ENCODE measurements at regions not wholly inside any gene's neighbourhood (a gene's known extent, or its start where the extent isn't known, plus 50 kb on each side); places are given as distances from the start of the nearest gene placed in this dataset.
"Not testable (repeated sequence)": the region's sequence is repeated elsewhere in the genome, so short reads cannot be mapped to it uniquely, and the experiment has no call there.

DNA sequence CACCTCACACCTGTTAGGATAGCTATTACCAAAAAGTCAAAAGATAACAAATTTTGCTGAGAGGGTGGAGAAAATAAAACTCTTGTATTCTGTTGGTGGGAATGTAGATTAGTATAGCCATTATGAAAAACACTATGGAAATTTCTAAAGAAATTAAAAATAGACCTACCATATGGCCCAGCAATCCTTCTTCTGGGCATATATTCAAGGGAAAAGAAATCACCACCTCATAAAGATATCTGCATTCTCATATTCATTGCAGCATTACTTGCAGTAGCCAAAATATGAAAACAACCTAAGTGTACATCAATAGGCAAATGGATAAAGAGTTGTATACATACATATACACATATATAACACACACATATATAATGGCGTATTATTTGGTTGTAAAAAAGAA is 791.6 kb upstream of the RGS18 start:
- DNase-seq: no peak

DNA sequence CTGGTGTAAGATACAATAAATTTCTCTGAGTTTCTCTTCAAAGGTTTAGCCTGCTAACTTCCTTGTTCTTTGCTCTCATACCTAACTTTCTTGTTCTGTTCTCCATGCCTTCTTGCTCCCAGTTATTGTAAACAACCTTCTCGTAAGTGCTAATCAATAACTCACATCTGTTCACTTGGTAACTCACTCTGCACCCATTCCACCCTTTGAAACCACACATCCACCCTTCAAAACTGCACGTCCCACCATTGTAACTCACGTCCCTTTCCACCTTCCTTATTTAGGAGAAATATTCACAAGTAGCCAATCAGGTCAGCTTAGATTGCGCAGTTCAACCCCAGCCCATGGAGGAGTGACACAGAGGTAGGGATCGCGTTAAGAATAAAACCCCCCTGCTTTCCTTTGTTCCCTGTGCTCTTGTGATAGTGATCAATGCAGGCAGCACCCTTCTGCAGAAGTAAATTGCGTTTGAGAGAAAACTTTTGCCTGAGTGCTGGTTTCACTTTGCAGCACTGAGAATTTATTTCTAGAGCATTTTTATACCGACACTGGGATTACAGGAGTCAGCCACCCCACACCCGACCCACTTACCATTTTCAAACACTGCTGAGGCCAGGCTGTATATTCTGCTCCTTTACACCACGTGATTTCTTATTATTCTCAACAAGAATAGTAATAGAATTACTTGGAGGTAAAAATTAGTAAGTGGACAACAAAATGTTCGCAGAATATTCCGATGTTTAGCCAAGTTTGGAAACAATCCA is 789.2 kb upstream of the RGS18 start:
- no peak for DNase-seq

DNA sequence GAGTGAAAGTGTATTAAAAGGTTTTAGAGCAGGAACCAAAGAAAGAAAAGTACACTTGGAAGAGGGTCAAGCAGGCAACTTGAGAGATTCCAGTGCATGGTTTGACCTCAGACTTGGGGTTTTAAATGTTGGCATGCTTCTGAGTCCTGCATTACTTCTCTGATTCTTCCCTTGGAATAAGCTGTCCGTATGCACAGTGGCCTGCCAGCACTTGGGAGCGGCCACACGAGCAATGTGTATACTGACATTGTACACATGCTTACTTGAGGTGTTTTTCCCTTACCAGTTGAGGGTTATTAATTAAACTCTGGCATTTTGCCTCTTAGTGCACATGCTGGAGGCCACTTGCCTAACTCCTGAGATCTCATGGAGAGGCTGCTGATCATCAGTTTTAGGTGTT is 786.6 kb upstream of the RGS18 start:
- peak; percentile 6 for DNase-seq

DNA sequence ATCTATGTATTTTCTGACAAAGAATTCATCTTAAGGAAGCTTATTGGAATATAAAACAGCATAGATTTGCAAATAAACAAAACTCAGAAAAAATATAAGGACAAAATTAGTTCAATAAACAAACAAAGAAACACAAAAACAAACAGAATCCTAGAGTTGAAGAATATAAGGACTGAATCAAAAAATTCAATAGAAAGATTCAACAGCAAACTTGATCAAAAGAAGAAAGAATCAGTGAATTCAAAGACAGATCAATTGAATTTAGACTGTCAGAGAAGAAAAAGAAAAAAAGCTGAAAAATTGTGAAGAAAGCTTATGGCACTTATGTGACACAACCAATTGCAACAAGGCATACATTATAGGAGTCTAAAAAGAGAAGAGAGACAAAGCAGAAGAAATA is 770.0 kb upstream of the RGS18 start:
- no peak for DNase-seq

DNA sequence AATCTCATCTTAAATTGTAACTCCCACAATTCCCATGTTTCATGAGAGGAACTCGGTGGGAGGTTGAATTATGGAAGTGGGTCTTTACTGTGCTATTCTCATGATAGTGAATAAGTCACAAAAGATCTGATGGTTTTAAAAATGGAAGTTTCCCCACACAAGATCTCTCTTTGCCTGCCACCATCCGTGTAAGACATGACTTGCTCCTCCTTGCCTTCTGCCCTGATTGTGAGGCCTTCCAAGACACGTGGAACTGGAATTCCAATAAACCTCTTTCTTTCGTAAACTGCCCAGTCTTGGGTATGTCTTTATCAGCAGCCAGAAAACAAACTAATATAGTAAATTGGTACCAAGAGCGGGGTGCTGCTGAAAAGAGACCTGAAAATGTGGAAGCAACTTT is 761.6 kb upstream of the RGS18 start:
- DNase-seq: no peak

DNA sequence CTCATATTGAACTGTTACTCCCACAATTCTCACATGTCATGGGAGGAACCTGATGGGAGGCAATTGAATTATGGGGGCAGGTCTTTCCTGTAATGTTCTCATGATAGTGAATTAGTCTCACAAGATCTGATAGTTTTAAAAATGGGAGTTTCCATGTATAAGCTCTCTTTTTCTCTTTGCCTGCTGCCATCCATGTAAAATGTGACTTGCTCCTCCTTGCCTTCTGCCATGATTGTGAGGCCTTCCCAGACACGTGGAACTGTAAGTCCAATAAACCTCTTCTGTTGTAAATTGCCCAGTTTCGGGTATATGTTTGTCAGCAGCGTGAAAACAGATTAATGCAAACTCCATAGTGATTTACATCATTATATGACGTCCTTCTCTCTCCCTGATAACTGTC is 759.7 kb upstream of the RGS18 start:
- DNase-seq: no peak

DNA sequence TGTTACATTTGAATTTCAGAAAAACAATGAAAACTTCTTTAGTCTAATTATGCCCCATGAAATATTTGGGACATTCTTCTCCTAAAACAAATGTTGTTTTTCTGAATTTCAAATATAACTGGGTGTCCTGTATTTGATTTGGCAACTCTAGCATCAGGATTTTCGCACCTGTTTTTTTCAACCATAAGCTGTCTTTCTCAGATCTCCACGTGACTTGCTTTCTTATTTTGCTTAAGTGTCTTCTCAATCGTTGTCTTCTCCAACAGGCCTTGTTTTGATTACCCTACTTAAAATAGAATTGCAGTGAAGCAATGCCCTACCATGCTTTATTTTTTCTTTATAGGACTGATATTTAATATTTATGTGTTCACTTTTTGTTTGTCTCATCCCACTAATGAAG is 752.8 kb upstream of the RGS18 start:
- DNase-seq: no peak

DNA sequence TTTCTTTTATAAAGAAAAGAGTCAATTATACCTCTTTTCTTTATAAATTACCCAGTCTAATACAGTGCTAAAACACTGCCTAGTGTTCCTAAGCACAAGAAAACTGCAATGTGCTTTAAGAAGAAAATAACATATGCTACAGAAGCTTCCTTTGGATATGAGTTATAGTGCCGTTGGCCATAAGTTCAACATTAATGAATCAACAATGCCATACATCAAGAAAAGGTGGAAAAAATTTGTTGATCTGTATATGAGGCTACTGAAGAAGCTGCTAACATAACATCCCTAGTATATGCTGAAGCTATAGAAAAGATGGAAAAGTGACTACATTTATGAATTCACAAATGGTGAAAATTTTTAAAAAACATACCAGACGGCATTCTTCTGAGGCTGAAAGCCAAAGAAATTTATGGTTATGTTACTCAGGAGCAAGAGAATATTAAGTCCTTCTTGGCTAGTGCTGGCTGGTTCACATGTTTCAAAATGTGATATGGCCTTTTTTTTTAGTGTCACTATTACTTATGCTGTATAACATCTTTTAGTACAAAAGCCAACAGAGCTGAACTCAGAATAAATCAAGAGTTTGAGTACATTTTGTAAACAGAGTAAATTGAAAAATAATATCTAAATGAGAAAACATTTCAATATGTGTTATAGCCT is 743.2 kb upstream of the RGS18 start:
- no peak for DNase-seq

DNA sequence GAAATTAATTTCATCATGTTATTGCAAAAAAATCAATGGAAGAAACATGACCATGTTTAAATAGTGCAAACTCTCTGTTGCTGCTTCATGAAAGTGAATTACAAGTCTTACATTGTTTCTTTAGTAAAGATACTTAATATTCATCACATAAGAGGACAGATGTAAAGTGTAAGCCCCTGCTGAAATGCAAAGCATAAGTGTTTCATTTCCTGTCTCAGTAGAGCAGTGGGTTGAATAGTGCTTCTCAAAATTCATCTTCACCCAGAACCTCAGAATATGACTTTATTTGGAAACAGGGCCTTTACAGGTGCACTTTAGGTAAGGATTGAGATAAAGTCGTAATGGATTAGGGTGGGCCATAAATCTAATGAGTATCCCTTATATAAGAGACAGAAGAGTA is 738.4 kb upstream of the RGS18 start:
- no peak for DNase-seq

DNA sequence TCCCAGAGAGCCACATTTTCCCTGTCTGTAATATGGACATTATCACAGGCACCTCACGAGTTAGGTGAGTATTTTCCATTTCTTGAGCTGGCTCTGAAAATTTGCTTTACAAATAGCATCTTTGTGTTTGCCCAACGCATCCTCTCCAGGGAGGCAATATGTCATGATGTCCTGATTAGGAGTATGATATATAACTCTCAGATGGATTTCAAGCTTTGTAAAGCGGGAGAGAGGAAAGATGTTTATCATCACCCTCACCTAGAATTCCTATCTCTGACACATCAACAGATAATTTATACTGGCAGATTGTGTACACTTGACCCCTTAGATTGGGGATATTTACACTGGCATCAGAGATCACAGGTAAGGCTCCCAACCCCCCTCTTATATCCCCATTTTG is 730.7 kb upstream of the RGS18 start:
- DNase-seq: no peak

DNA sequence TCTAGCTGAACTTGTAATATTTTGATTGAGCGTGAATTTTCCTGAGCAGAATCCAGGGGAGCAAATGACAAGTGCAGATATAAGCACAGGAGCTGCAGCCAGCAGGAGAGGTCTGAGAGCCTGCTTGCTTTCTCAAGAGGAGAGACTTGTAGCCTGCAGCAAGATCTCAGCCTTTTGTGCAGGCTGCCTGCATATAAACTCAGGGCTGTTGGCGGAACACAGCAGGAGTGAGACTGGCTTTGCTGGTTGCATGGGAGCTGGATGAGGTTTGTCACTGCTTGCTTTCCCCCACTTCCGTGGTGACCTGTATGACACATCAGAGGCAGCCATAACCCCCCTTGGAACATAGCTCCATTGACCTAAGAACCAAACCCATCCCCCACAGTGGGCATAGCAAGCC is 725.4 kb upstream of the RGS18 start:
- no peak for DNase-seq

DNA sequence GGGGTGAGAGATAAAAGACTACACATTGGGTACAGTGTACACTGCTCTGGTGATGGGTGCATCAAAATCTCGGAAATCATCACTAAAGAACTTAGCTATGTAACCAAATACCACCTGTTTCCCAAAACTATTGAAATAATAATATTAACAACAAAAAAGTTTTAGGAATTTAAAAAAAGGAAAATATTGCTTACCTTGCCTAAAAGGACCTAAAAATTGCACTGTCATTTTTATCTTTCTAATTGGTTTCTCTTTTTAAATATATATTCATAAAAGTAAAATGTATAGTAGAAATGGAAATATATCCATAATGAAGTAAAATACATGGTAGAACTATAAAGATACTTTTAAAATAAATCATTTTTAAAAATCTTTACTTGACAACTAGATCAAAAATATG is 719.3 kb upstream of the RGS18 start:
- DNase-seq: no peak

DNA sequence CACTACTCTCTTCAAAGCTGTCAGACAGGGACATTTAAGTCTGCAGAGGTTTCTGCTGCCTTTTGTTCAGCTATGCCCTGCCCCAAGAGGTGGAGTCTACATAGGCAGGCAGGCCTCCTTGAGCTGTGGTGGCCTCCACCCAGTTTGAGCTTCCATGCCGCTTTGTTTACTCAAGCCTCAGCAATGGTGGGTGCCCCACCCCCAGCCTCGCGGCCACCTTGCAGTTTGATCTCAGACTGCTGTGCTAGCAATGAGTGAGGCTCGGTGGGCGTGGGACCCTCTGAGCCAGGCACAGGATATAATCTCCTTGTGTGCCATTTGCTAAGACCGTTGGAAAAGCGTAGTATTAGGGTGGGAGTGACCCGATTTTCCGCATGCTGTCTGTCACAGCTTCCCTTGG is 710.0 kb upstream of the RGS18 start:
- not testable (repeated sequence) for DNase-seq

DNA sequence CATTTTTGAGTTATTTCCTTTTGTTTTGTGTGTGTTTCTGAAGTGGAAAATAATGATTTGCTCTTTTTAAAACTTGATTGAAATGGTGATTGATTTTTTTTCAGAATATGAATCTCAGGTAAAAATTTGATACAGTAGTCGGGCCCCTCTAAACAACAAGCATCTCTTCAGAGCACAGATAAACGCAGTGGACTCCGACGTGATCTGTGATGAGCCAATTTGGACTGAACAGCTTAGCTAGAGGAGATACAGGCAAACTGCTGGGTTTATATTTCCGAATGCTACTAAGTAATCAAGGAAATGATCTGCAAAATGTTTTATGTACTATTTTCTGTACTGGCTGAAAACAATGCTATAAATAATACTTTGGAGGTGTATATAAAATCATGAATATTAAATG is 705.7 kb upstream of the RGS18 start:
- DNase-seq: no peak

DNA sequence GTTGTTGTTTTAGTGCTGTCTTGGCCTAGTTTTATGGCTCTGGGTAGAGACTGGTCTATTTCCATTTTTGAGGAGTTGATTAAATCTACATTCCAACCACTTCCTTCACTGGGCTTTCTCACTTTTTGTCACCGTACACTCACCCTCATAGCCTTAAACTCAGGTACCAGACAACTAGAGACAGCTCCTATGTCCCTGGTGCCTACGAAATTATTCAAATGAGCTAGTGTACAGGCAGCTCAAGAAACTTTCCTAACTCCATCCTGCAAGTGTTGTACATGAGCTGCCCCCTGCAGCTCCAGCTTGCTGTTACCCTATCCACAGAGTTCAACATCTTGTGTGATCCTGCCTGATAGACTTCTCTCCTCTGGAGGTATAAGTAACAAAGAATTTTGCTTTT is 704.8 kb upstream of the RGS18 start:
- DNase-seq: no peak

DNA sequence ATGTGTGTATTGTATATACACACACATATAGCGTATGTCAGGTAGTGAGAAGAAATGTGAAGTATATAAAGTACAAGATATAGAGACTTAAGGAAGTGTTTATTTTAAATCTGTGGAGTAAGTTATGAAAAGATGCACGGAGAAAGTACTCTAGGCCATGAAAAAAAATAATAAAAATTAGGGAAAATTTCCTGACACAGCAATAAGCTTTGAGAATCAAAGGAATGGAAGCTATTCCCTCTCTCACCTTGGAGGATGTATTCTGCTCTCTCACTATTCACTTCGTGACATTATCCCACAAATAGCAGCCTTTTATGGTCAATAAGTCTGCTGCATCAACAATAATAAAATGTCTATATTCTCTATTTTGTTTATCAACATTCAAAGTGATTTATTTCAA is 700.4 kb upstream of the RGS18 start:
- DNase-seq: no peak

DNA sequence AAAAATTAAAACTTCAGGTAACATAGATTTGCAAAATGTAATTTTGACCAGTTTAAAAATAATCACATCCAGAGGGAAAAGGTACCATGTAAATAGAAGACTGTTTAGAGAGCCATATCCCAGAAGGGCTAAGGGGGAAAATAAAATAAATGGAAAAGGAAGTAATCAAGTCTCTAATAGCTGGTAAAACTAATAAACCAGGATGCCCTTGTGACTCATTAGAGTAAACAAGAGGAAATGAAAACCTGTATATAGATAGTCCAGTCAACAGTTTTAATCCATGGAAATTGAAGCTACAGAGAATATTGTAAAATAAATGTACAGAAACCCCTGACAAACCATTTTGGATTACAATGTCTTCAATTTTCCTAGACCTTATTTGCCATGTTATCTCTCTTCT is 698.0 kb upstream of the RGS18 start:
- no peak for DNase-seq

DNA sequence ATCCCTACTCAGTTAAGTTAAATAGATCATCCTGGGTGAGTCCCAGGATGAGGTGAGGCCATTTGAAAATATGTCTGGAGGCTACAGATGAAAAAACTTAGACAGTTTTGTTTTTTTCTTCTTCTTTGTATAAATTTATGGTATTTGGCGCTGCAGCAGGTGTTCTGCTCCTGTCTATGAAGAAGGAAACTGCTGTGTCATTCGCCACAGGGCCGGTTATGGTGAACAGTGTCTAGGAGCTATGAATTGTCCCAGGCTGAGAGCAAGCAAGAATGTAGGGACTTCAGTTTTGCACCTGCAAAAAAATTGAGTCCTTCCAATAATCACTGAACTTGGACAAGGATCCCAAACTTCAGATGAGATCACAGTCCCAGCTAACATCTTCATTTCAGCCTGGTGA is 674.3 kb upstream of the RGS18 start:
- no peak for DNase-seq

DNA sequence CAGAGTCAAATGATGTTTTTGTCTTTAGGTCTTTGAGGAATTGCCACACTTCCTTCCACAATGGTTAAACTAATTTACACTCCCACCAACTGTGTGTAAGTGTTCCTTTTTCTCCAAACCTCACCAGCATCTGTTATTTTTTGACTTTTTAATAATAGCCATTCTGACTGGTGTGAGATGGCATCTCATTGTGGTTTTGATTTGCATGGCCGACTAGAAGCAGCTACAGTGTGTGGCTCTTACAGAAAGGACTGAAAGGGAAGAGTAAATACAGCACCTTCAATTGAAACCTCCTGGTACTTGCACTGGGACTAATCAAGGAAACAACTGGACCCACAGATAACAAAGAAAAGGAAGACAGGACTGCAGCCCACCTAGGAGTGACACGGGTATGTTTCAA is 668.0 kb upstream of the RGS18 start:
- DNase-seq: no peak

DNA sequence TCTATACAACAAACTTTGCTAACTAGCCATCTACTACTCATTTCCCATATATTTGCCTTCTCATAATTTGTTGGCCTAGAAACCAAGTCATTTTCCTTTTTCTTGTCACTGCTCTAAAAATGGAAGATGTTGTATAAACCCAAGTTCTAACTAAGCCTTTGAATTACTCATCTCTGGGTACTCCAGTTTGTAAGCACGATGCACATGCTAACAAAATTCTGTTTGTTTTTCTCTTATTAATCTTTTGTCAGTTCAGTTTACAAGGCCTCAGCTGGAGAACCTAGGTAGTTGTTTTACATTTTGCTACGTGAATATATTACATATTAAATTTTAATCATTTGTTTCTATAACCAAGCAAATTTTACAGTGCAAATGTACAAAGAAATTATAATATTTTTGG is 663.2 kb upstream of the RGS18 start:
- no peak for DNase-seq

DNA sequence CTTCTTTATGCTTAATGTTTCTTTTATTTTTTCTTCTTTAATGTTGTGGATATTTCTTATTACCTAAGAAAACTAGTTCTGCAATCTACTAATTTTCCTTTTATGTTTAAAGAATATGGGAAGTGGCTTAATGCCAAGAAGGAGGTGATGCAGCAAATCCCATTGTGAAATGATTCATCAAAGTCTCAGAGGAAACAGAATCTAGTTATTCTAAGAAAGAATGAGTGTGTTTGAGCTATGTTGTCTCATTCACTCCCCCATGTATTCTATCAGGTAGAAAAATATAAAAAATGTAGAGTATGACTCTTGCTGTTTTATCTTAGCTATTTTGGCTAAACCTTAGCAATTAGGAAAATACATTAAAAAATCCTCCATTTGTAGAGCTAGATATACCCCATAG is 659.9 kb upstream of the RGS18 start:
- no peak for DNase-seq

DNA sequence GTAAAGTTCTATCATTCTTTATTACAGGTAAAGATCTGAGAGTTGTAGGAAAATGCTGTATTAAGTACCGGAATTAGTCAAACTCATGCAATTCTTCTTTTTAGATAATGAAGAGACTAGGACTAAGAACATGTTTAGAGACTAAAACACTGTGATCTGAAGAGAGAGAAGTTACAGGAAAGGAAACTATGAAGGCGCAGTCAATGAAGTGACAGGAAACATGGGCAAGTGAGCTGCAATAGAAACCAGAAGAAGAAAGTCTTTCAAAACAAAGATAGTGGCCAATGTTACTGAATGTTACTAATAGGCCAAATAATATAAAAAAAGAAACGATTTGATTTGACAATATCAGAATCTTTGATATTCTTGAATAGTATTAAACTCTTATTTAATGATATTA is 659.4 kb upstream of the RGS18 start:
- no peak for DNase-seq

DNA sequence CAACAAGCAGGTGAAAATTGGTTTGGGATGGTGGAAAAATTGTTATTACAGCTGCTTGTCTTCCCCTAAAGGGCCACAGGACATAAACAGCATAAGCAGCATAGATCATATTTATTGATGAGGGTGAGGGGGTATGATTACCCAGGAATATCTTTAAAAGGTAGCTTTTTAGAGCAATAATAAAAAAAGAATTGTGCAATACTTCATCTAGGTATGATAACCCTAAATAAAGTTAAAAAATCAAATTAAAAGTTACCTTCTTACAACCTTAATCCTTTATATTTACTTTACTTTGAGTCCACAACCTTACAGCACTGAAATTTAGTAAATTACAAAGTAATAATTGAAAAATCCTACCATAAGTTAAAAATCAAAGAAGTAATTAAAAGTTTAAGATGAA is 653.3 kb upstream of the RGS18 start:
- DNase-seq: no peak

DNA sequence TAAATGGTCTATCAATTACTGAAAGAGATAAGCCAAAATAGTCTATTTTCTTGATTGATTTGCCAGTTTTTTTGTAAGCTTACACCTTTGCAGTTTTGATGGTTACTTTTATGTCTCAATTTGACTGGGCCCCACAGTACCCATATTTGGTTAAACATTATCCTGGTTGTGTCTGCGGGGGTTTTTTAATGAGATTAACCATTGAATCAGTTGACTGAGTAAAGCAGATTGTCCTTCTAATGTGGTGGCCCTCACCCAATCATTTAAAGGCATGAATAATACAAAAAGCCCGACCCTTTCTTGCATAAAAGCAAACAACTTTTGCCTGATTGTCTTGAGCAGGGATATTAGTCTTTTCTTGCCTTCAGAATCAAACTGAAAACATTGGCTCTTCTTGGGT is 650.0 kb upstream of the RGS18 start:
- DNase-seq: no peak

DNA sequence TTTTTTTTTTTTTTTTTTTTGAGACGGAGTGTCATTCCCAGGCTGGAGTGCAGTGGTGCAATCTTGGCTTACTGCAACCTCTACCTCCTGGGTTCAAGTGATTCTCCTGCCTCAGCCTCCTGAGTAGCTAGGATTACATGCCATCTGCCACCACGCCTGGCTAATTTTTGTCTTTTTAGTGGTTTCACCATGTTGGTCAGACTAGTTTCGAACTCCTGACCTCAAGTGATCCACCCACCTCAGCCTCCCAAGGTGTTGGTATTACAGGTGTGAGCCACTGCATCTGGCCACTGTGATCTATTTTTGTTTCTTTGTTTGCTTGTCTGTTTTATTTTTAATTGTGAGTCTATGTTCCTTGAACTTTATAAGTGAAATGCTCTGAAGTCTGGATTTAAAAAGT is 646.8 kb upstream of the RGS18 start:
- not testable (repeated sequence) for DNase-seq
